HUES6 (cell line): ENCODE measurements at regions not wholly inside any gene's neighbourhood (a gene's known extent, or its start where the extent isn't known, plus 50 kb on each side); places are given as distances from the start of the nearest gene placed in this dataset.

Experiments used
- H3K27ac ChIP-seq: 2 replicates; pipeline ENCODE4 v1.7.0; 2013; ENCODE audit warnings: low read depth, mild to moderate bottlenecking, low read length, inconsistent platforms
- H3K27me3 ChIP-seq: 2 replicates; pipeline ENCODE4 v1.6.1; 2013; ENCODE audit warnings: low read length; ENCODE audit not compliant: control insufficient read depth, insufficient read depth
- H3K36me3 ChIP-seq: 2 replicates; pipeline ENCODE4 v1.6.1; 2013; ENCODE audit warnings: low read length; ENCODE audit not compliant: control insufficient read depth, insufficient read depth
- H3K4me1 ChIP-seq: 2 replicates; pipeline ENCODE4 v1.6.1; 2013; ENCODE audit warnings: low read length; ENCODE audit not compliant: control insufficient read depth, insufficient read depth
- H3K4me3 ChIP-seq: 2 replicates; pipeline ENCODE4 v1.5.1; 2013; ENCODE audit warnings: low read depth, low read length
- H3K9ac ChIP-seq: one replicate; pipeline ENCODE4 v1.6.1; 2013; ENCODE audit warnings: mild to moderate bottlenecking, low read length
- H3K9me3 ChIP-seq: 2 replicates; pipeline ENCODE4 v1.6.1; 2013; ENCODE audit warnings: low read depth, low read length; ENCODE audit not compliant: control insufficient read depth, insufficient read depth

- Histone ChIP-seq H3K27ac (no peak overlapping the region), H3K9ac (no peak overlapping the region), H3K4me1 (no peaks in the 10 kb centered on the region), H3K36me3 (no peaks in the 10 kb centered on the region), H3K9me3 (no peaks in the 10 kb centered on the region), H3K27me3 (no peaks in the 10 kb centered on the region), H3K4me3 (no peak overlapping the region)
These were observed 100.2 kb upstream of the REG3G start for GRCh38 chr2:78925258-78925657.

GRCh38 chr2:78928502-78928901, 97.0 kb upstream of the REG3G start:
- no peak overlapping the region for H3K4me3 ChIP-seq
- H3K9ac ChIP-seq, result no peak overlapping the region
- no peaks in the 10 kb centered on the region for H3K9me3 ChIP-seq
- H3K4me1 ChIP-seq, result no peaks in the 10 kb centered on the region
- no peak overlapping the region for H3K27ac ChIP-seq
- H3K36me3 ChIP-seq, result no peaks in the 10 kb centered on the region
- H3K27me3 ChIP-seq, result no peaks in the 10 kb centered on the region

GRCh38 chr2:78940998-78941397, 84.5 kb upstream of the REG3G start:
- no peak overlapping the region for H3K27ac ChIP-seq

GRCh38 chr2:78941751-78942150, 83.8 kb upstream of the REG3G start:
- Histone ChIP-seq H3K9me3 (no peaks in the 10 kb centered on the region), H3K9ac (no peak overlapping the region), H3K36me3 (no peaks in the 10 kb centered on the region), H3K27me3 (no peaks in the 10 kb centered on the region), H3K4me1 (no peaks in the 10 kb centered on the region), H3K4me3 (no peak overlapping the region), H3K27ac (no peak overlapping the region)

More at GRCh38 chr2:78940998-78941397, 84.5 kb upstream of the REG3G start:
- Histone ChIP-seq H3K4me3 (no peak overlapping the region), H3K36me3 (no peaks in the 10 kb centered on the region), H3K27me3 (no peaks in the 10 kb centered on the region), H3K9ac (no peak overlapping the region), H3K9me3 (no peaks in the 10 kb centered on the region), H3K4me1 (no peaks in the 10 kb centered on the region)

GRCh38 chr2:78963881-78964280, 61.6 kb upstream of the REG3G start:
- Histone ChIP-seq H3K9me3 (no peaks in the 10 kb centered on the region), H3K9ac (no peak overlapping the region), H3K27ac (no peak overlapping the region), H3K4me3 (no peak overlapping the region), H3K36me3 (no peaks in the 10 kb centered on the region), H3K4me1 (peaks cover 4% of the 10 kb centered on the region; the same call in 1 of the 2 replicates), H3K27me3 (no peaks in the 10 kb centered on the region)

GRCh38 chr2:78967294-78967693, 58.2 kb upstream of the REG3G start:
- no peak overlapping the region for H3K4me3 ChIP-seq
- H3K9ac ChIP-seq, result no peak overlapping the region
- no peaks in the 10 kb centered on the region for H3K9me3 ChIP-seq
- H3K27ac ChIP-seq, result no peak overlapping the region
- no peaks in the 10 kb centered on the region for H3K27me3 ChIP-seq
- H3K36me3 ChIP-seq, result no peaks in the 10 kb centered on the region
- H3K4me1 ChIP-seq, result peaks cover 4% of the 10 kb centered on the region; the same call in 1 of the 2 replicates

GRCh38 chr2:78973630-78974029, 51.9 kb upstream of the REG3G start:
- Histone ChIP-seq H3K4me3 (no peak overlapping the region), H3K4me1 (peaks cover 8% of the 10 kb centered on the region), H3K27me3 (no peaks in the 10 kb centered on the region), H3K9me3 (no peaks in the 10 kb centered on the region), H3K27ac (no peak overlapping the region), H3K9ac (no peak overlapping the region), H3K36me3 (no peaks in the 10 kb centered on the region)
